ENCODE measurements at regions not wholly inside any gene's neighbourhood (a gene's known extent, or its start where the extent isn't known, plus 50 kb on each side); places are given as distances from the start of the nearest gene placed in this dataset.
A peak's percentile ranks its signal among the peaks of the same experiment; 100 is the strongest.

DNA sequence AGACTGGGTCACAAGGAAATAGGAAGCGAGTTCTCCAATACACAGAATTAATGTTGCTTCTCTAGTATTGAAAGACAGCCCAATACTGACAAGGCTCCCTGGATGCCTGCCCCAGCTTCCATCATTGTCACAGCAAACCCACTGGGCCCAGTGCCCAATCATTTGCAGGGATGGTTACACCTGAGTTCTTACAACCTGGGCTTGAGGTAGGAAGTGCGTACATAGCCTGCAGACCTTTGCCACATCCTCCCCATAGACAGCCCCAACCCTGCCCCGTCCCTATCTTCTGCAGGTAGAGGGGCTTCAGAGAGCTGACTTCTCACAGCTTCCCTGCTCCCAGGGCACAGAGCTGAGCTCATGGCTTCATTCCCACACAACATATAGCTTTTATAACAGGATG, 108.1 kb upstream of the UBL3 start:
- no peak overlapping the region for H3K4me3 ChIP-seq (ENCODE audit: low read depth, low read length)
- TF ChIP-seq, protein P1, sequence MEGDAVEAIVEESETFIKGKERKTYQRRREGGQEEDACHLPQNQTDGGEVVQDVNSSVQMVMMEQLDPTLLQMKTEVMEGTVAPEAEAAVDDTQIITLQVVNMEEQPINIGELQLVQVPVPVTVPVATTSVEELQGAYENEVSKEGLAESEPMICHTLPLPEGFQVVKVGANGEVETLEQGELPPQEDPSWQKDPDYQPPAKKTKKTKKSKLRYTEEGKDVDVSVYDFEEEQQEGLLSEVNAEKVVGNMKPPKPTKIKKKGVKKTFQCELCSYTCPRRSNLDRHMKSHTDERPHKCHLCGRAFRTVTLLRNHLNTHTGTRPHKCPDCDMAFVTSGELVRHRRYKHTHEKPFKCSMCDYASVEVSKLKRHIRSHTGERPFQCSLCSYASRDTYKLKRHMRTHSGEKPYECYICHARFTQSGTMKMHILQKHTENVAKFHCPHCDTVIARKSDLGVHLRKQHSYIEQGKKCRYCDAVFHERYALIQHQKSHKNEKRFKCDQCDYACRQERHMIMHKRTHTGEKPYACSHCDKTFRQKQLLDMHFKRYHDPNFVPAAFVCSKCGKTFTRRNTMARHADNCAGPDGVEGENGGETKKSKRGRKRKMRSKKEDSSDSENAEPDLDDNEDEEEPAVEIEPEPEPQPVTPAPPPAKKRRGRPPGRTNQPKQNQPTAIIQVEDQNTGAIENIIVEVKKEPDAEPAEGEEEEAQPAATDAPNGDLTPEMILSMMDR (IDR thresholded peaks at IDR 0.05; ENCODE audit: low read depth, low read length, missing control alignments): no peak
- DNase-seq (ENCODE audit: low read depth): no peak
- in situ Hi-C loops (cut with HindIII; ENCODE audit: low sequenced_read_pairs): no loop called here

DNA sequence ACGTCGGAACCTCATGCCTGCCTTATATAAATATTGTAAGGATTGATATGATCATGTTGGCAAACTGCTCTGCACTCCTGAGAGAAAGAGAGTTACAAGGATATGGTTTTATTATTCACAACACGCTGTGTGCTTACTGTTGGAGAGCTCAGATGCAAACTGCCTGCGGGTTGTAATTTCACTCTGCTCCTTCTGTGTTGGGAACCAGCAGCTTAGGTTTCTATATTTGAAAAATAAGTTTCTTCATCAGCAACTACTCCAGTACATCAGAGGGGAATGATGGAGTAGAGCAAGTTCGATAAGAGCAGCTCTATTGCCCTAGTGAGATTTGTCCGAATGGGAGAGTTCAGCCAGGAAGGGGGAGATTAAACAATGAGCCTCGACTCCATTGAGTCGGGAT, 106.9 kb upstream of the UBL3 start:
- TF ChIP-seq, protein P1 (IDR thresholded peaks at IDR 0.05; ENCODE audit: low read depth, low read length, missing control alignments): no peak
- H3K4me3 ChIP-seq (ENCODE audit: low read depth, low read length): no peak overlapping the region
- peak; percentile 1 for DNase-seq (ENCODE audit: low read depth)
- in situ Hi-C loops (cut with HindIII; ENCODE audit: low sequenced_read_pairs): no loop called here

DNA sequence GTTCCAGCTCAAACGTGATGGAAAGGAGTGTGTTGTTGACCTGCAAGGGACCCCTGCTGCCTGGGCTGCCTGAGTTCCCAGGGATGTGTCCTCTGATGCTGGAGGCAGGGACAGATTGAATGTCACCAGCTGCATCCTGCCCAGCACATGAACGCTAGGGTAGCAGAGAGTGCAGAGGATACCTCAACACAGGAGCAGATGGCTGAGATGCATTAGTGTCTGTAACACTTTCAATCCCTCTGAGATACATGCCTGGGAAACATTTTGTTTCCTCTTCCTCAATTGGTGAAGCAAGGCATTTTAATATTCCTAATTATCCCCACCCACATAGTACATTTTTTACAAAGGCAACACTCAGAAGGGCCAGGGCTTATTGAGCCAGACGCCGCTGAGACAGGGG, 106.4 kb upstream of the UBL3 start:
- H3K4me3 ChIP-seq (ENCODE audit: low read depth, low read length): no peak overlapping the region
- in situ Hi-C loops (cut with HindIII; ENCODE audit: low sequenced_read_pairs): no loop called here
- no peak for DNase-seq (ENCODE audit: low read depth)
- TF ChIP-seq, protein P1 (IDR thresholded peaks at IDR 0.05; ENCODE audit: low read depth, low read length, missing control alignments): no peak

DNA sequence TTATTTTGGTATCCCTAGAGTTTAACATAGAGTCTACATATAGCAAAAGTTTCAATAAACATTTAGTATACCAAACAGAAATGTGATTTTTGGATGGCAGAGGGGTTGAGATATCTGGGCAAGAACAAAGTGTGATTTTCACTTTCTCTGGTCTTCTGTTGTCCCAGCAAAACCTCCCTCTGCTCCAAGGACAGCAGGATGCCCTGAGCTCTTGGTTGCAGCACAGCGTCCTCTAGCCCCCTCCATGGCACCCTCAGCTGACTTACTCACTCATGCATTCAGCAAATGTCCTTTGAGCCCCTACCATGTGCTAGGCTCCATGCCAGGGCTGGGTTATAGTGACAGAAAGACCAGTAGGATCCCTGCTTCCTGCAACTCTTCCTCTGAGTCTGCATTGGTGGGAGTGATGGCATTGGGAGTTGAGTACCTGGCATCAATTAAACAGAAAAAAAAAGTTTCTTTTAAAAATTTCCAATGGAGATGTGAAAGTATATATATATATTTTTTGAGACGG, 104.8 kb upstream of the UBL3 start:
- DNase-seq (ENCODE audit: low read depth): no peak
- no peak overlapping the region for H3K4me3 ChIP-seq (ENCODE audit: low read depth, low read length)
- TF ChIP-seq, protein P1 (IDR thresholded peaks at IDR 0.05; ENCODE audit: low read depth, low read length, missing control alignments): no peak
- in situ Hi-C loops (cut with HindIII; ENCODE audit: low sequenced_read_pairs): no loop called here

DNA sequence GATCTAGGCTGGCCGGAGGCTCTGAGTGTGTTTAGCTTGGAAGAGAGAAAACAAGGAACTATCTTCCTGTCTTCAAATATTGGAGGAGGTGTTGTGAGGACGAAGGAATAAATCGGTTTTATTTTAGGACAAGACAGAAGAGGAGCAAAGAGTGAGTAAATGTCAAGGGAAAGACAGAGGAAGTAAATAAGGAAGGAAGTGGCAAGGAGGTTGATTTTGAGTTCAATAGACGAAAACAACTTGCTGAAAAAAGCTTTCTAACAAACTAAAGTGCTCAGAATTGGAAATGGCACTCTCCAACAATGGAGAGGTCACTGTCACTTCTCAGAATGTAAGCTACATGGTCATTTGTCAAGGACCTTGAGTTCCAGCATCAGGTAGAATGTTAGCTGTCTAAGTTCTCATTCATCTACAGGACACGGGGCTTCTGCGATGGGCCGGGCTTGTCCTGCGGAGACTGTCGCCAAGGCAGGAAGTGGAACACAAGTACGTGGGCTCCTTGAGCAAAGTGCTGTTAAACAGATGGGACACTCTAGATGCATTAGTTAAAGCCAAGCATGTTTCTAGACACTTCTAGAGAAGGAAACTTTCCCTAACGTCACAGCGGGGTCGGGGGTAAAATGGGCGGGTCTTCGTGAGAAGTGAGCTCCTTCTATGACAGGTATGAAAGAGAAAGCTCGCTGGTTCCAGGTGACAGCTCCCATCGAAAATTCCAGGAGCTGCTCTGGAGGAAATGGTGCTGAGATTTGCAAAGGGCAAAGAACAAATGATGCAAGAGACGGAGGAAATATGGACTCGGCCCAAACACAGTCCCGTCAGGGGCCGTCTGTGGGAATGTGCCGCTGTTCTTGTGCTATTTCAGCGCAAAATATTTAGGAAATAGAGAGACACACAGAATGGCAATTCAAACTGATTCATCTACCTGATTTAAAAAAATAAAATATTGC, 103.9 kb upstream of the UBL3 start:
- H3K4me3 ChIP-seq (ENCODE audit: low read depth, low read length): no peak overlapping the region
- in situ Hi-C loops (cut with HindIII; ENCODE audit: low sequenced_read_pairs): no loop called here
- no peak for DNase-seq (ENCODE audit: low read depth)

DNA sequence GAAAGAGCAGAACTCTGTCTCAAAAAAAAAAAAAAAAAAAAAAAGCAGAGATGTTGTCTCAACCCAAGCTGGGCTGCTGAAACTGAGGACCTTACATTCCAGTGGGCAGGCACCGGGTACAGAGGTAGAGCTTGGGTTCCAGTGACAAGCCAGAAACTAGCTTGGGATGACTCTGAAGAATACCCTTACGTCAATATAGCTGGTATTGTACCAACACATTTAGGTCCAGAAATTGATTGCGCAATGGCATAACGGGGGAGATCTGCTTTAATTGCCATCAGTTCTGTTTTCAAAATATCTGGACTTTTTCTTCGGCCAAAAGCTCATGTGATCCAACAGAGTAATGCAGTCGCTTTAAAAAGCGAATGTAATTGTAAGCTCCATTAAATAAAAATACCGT, 103.1 kb upstream of the UBL3 start:
- in situ Hi-C loops (cut with HindIII; ENCODE audit: low sequenced_read_pairs): no loop called here
- no peak overlapping the region for H3K4me3 ChIP-seq (ENCODE audit: low read depth, low read length)
- no peak for DNase-seq (ENCODE audit: low read depth)
- TF ChIP-seq, protein P1 (IDR thresholded peaks at IDR 0.05; ENCODE audit: low read depth, low read length, missing control alignments): no peak

More for the DNA sequence above, 103.9 kb upstream of the UBL3 start:
- TF ChIP-seq, protein P1 (IDR thresholded peaks at IDR 0.05; ENCODE audit: low read depth, low read length, missing control alignments): no peak
